CD4-positive, alpha-beta T cell treated with Interleukin-17A for 4 hours (primary cell): ENCODE measurements at regions not wholly inside any gene's neighbourhood (a gene's known extent, or its start where the extent isn't known, plus 50 kb on each side); places are given as distances from the start of the nearest gene placed in this dataset.

ENCODE experiments used
- DNase-seq: peaks from one replicate; pipeline ENCODE4 v3.0.0-alpha.2; 2020; ENCODE audit warnings: mixed read lengths

- no peak for DNase-seq
These were observed 52.5 kb upstream of the C9orf72 start for GRCh38 chr9:27625751-27626150.

GRCh38 chr9:27626244-27627187 lies 53.2 kb upstream of the C9orf72 start:
- no peak for DNase-seq

- DNase-seq, result no peak
These were observed 53.9 kb upstream of the C9orf72 start for GRCh38 chr9:27627188-27627564.

GRCh38 chr9:27628311-27628710 lies 55.0 kb upstream of the C9orf72 start:
- no peak for DNase-seq

GRCh38 chr9:27629425-27629824 lies 56.1 kb upstream of the C9orf72 start:
- no peak for DNase-seq

DNA sequence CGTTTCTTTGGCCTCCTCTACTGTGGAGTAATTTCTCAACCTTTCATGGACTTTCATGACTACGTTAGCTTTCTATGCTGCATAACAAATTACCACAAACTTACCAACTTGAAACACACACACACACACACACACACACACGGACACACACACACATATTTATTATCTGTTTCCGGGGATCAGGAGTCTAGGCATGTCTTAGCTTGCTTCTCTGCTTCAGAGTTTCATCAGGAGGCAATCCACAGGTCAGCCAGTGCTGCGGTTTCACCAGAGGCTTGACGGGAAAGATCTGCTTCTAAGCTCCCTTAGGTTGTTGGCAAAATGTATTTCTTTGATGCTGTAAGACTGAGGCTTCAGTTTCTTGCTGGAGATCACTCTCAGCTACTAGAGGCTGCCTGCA lies 59.0 kb upstream of the C9orf72 start:
- DNase-seq, result no peak

DNA sequence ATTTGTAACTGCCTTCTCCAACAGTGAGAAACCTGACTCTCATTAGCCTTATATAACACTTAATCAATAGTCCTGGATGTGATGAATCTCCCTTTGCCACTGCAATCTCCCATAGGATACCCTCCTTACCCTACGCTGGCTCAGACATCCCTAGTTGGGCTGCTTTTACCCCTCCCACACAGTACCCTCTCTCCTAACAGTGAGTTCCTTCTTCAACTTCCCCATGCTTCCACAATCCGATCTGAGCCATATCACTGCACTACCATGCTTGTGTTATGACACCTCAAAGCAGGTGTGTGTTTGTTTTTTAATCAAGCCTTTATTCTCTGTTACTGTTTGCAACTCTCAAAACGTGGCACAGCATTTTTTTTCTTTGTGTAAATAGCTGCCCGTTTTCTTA lies 60.5 kb upstream of the C9orf72 start:
- DNase-seq, result no peak

- DNase-seq, result no peak
These were observed 61.6 kb upstream of the C9orf72 start for GRCh38 chr9:27634879-27635278.

GRCh38 chr9:27638716-27639115 lies 65.4 kb upstream of the C9orf72 start:
- DNase-seq, result no peak

DNA sequence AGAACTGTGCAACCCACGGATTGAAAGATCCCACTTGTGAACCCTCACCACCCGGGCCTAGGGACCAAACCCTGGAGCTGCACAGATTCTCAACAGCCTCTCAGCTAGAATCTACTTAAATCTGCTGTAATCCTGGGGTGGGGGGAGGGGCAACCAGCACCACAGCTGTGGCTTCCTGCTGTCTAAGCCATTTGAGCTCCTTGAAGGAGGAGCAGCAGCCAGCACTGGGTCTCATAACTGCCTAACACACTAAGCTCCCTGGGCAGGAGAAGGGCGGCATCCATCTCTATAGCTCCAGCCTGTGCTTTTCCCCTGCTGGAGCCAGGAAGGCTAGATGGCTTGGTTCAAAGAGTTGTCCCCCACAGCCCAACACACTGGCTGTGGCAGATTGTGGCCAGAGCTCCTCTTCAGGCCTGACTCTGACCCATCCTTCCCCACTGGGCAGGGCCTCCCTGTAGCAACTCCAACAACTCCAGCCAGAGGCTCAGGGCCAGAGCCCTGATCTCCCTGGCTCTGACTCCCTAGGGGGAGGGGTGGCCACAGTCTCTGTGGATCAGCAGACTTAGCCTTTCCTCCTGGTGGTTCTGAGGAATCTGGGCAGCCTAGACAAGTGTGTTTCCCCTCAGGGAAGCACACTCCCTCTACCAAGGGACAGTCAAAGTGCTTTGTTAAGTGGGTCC lies 72.0 kb upstream of the C9orf72 start:
- no peak for DNase-seq

- no peak for DNase-seq
These were observed 80.0 kb upstream of the C9orf72 start for GRCh38 chr9:27653246-27653645.

DNA sequence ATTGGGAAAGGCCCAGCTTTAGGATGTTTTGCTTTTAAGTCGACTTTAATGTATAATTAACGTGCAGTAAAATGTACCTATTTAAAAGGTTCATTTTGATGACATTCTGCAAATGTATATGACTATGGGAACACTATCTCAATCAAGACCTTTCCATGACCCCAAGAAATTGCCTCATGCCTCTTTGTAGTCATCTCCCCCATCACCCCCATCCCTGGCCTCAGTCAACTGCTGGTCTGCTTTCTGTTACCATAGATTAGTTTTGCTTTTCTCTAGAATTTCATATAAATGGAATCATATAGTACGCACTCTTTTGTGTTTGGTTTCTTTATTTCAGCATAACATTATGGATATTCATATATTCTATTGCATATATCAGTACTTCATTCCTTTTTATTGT lies 80.7 kb upstream of the C9orf72 start:
- no peak for DNase-seq

DNA sequence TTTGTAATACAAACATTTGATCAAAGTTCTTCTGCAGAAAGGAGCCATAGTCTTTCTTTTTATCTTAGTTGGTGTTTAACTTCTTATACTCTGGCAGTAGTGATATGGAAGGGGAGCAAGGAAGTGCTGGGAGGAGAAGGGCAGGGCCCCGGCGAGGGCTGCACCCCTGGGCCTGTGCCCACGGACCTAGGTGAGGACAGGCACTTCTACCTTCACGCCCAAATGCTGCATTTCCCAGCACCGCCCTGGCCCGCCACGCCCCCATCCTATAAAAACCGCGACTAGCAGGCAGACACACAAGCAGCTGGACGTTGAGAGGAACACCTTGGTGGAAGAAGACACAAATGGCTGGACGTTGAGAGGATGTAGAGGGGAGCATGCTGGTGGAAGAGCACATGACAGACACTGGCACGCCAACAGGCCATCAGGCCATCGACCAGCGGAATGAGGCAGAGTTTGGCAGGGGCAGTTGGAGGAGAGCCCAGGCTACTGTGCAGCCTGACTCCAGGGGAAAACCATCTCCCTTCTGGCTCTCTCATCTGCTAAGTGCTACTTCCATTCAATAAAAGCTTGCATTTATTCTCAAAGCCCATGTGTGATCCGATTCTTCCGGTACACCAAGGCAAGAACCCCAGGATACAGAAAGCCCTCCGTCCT lies 81.5 kb upstream of the C9orf72 start:
- DNase-seq, result no peak

- no peak for DNase-seq
These were observed 82.2 kb upstream of the C9orf72 start for GRCh38 chr9:27655441-27655840.

DNA sequence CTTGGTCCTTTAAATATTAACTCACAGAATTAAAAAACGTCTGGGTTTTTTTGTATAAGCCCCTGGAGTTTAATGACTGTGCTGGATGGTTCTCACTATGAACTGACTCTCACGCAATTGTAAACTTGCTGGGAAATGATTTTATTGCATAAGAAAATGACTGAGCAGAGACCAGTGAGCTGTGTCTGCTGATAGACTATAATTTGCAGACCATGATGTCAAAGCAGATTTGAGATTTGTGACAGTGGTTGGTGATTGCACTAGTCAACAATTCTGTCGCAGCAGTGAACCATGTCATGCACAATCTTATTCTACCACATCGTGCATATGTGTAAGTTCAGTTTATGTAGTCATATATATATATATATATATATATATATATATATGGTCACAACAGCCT lies 85.7 kb upstream of the C9orf72 start:
- no peak for DNase-seq

DNA sequence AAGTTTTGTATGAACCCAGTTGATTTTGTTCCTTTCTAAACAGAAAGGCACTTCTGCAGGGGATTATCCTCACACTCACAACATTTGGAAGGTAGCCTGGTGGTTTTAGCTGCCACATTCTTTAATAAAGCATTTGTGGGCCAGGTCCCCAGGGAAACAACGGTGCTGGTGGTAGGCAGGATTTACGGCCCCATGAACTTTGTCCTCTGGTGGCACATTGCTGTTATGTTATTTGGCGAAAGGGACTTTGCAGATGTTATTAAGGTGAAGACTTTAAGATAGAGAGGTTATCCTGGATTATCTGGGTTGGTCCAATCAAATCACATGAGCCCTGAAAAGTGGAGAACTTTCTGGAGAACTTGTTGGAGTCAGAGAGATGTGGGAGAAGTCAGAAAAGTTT lies 86.3 kb upstream of the C9orf72 start:
- DNase-seq, result no peak

DNA sequence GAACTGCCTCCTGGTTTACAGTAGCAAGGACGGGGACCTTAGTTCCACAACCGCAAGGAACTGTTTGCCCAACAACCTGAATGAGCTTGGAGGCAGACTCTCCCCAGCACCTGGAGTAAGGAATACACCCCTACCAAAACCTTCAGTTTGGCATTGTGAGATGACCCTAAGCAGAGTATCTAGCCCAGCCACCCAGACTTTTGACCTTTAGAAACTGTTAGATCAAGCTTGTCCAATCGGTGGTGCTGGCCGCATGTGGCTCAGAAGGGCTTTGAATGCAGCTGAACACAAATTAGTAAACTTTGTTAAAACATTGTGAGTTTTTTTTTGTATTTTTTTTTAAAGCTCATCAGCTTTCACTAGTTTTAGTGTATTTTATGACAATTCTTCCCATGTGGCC lies 86.9 kb upstream of the C9orf72 start:
- DNase-seq, result no peak

GRCh38 chr9:27663526-27663925 lies 90.2 kb upstream of the C9orf72 start:
- no peak for DNase-seq

DNA sequence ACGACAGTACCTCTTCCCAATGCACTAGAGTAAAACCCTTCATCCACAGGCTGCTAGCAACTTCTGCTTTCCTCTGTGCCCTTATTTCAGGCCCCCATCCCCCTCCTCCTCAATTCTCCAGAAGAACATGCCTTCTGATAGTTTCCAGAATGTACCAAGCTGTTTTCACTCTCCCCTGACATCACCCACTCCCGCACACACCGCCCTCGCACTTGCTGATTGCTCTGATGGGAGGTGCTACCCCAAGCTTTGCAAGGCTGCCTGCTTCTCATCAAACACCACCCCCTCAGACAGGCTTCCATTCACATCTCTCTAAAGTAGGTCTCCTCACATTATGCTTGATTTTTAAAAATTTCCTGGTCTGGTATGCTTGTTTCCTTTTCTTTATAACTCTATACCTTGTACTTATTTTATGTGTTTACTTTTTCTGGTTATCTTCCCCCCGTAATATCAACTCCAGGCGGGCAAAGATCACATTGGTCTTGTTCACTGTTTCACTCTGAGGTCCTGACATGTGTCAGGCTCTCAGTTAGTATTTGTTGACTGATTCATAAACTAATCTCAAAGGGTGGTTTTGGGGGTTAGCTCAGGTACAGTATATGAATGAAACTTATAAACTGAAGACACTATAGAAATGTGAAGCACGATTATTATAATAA lies 91.0 kb upstream of the C9orf72 start:
- no peak for DNase-seq

DNA sequence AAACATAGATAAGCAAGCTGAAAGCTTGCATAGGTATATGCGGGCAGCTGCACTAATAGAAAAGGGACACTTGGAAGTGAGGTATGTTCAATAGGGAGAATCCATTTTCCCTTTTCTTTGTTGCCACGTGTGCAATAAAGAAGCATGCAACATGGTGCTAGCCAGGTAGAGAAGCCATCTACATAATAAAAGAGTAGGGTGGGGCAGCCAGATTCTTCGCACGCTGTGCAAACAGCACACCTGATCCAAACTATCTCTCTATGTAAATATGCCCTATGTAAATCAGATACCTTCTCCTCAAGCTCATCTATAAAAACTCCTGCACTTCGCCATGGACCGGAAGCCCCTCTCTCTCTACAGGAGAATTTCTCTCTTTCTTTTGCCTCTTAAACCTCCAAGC lies 91.9 kb upstream of the C9orf72 start:
- DNase-seq, result no peak

- DNase-seq, result no peak
These were observed 95.0 kb upstream of the C9orf72 start for GRCh38 chr9:27668280-27668679.

DNA sequence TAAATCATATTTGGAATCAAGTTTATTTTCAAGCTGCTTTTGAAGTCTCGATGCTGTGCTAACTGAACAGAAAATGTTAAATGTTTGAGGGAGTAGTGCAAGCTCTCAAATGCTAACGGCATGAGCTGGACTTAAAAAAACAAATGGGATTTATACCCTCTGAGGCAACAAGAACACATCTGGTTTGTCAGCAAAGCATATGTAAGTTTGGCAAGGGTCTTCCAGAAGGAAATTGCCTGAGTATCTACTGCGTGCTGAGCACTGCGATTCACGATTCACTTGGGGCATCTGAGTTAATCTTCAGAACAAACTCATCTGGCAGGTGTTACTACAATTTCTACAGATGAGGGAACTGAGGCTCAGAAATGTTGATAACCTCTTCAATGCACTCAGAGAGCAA lies 98.4 kb upstream of the C9orf72 start:
- no peak for DNase-seq

- no peak for DNase-seq
These were observed 99.4 kb upstream of the C9orf72 start for GRCh38 chr9:27672718-27673117.
